ENCODE measurements at regions not wholly inside any gene's neighbourhood (a gene's known extent, or its start where the extent isn't known, plus 50 kb on each side); places are given as distances from the start of the nearest gene placed in this dataset.
"Not testable (repeated sequence)": the region's sequence is repeated elsewhere in the genome, so short reads cannot be mapped to it uniquely, and the experiment has no call there.

GRCh38 chr5:163915481-163915961 lies 410.1 kb downstream of the MAT2B start:
- peak overlapping the region in 8 of 21 experiments; percentile 9 to 90 (median 50) for H3K27ac ChIP-seq
- H3K4me3 ChIP-seq, result no peak overlapping the region

GRCh38 chr5:163916376-163916775 lies 411.0 kb downstream of the MAT2B start:
- Histone ChIP-seq H3K27ac (peak overlapping the region in 9 of 21 experiments; percentile 28 to 90 (median 54)), H3K4me3 (no peak overlapping the region)

- peak overlapping the region in 6 of 21 experiments; percentile 28 to 90 (median 50) for H3K27ac ChIP-seq
These were observed 411.4 kb downstream of the MAT2B start for GRCh38 chr5:163916861-163917260.

GRCh38 chr5:163917747-163918146 lies 412.3 kb downstream of the MAT2B start:
- Histone ChIP-seq H3K4me3 (no peak overlapping the region), H3K27ac (no peak overlapping the region)

More at GRCh38 chr5:163916861-163917260, 411.4 kb downstream of the MAT2B start:
- H3K4me3 ChIP-seq, result no peak overlapping the region

DNA sequence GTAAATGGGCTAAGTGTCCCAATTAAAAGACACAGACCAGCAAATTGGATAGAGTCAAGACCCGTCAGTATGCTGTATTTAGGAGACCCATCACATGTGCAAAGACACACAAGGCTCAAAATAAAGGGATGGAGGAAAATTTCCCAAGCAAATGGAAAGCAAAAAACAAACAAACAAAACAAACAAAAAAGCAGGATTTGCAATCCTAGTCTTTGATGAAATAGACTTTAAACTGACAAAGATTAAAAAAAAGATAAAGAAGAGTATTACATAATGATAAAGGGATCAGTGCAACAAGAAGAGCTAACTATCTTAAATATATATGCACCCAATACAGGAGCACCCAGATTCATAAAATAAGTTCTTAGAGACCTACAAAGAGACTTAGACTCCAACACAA lies 429.6 kb downstream of the MAT2B start:
- H3K27ac ChIP-seq, H3K4me3 ChIP-seq: not testable (repeated sequence)

DNA sequence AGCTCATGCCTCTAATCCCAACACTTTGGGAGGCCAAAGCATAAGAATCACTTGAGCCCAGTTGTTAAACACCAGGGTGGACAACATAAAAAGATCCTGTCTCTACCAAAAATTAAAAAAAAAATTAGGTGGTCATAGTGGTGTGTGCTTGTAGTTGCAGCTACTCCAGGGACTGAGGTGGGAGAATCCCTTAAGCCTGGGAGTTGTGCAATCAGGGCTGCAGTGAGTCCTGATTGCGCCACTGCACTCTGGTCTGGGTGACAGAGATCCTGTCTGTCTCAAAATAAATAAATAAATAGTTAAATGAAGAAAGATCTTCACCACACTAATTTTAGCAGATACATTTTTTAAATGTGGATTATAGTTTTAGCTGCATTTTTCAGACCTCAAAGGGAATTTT lies 433.2 kb downstream of the MAT2B start:
- no peak overlapping the region for H3K27ac ChIP-seq
- H3K4me3 ChIP-seq, result no peak overlapping the region

GRCh38 chr5:163941079-163941478 lies 435.7 kb downstream of the MAT2B start:
- Histone ChIP-seq H3K4me3 (no peak overlapping the region), H3K27ac (no peak overlapping the region)

DNA sequence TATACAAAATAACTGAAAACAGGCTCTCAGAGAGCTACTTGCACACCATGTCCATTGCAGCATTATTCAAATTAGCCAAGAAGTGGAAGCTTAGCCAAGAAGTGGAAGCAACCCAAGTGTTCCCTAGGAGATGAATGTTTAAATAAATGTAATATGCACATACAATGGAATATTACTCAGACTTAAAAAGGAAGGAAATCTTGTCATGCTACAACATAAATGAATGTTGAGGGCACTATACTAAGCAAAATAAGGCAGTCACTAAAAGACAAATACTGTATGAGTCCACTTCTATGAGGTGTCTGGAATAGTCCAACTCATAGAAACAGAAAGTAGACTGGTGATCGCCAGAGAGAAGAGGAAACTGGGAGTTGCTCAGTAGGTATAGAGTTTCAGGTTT lies 438.1 kb downstream of the MAT2B start:
- Histone ChIP-seq H3K4me3 (no peak overlapping the region), H3K27ac (no peak overlapping the region)

- Histone ChIP-seq H3K27ac (no peak overlapping the region), H3K4me3 (no peak overlapping the region)
These were observed 439.3 kb downstream of the MAT2B start for GRCh38 chr5:163944738-163945137.

GRCh38 chr5:163947848-163948666 lies 442.6 kb downstream of the MAT2B start:
- H3K27ac ChIP-seq, result no peak overlapping the region
- H3K4me3 ChIP-seq, result no peak overlapping the region

DNA sequence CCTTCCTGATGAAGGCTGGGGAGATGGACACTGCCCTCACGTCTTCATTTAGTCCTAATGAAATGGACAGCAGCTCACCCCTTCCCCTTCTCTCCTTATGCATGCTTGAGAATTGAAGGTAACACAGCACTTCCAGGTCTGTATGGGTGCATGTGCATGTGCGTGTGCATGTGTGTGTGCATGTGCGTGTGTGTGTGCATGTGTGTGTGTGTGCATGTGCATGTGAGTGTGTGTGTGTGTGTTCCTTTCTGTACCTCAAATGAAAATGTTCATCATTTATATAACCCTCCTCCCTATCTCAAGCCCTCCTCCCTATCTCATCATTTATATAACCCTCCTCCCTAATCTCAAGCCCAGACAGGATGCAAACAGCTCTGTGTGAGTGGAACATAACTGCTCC lies 444.8 kb downstream of the MAT2B start:
- H3K27ac ChIP-seq, result no peak overlapping the region
- no peak overlapping the region for H3K4me3 ChIP-seq

DNA sequence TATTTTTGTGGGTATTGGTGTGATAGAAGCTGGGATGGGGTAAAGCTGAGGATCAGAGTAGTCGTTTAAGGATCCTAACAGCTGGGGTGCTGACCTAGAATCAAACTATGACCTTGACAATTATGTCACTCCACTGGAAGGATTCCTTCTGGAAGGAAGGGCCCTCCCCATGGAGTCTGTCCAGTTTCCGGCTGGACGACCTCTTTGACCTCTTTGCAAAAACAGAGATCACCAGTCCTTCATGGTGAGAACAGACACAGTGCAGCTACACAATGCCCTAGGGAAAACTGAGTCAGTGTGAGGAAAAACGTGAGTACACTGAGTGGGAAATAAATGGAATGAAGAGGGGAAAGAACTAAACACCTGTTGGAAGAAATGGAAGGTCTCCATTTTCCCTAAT lies 445.6 kb downstream of the MAT2B start:
- Histone ChIP-seq H3K4me3 (no peak overlapping the region), H3K27ac (no peak overlapping the region)

GRCh38 chr5:163953901-163954300 lies 448.5 kb downstream of the MAT2B start:
- H3K4me3 ChIP-seq, result no peak overlapping the region
- no peak overlapping the region for H3K27ac ChIP-seq

GRCh38 chr5:163961230-163961629 lies 455.8 kb downstream of the MAT2B start:
- not testable (repeated sequence) for H3K4me3 ChIP-seq, H3K27ac ChIP-seq

DNA sequence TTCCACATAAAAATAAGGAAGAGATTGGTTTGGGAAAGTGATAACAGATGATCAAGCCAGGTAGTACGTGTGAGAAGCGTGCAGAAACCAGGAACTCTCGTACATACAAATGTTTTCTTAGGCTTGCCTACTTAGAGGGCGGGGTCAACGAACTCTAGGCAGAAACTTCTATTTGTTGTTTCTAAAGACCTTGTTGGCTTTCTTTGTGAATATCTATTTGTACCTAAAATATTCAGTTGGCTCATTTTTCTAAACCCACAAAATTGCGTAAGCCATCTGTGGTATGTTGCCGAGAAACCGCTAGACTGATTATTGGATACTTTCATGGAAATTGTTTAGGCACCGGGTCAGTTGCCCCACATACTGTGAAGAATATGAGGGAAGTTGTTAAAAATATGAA lies 458.5 kb downstream of the MAT2B start:
- H3K4me3 ChIP-seq, result no peak overlapping the region
- H3K27ac ChIP-seq, result no peak overlapping the region

DNA sequence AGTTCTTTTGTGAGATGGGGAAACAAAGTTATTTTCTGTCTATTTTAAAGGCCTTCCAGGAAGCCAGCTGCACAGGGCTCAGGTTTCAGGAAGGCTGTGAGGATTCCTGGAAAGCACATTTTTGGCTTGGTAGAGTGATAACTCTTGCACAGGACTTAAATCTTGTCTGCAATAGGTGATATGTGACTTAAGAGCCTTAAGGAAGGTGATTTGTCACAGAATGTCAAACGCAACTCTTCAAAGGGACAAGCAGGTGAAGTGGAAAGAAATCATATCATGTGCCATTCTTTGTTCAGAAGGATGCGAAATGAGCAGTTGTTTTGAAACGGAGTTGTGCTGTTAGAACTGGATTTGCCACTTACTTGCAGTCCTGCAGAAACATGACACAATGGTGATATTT lies 459.3 kb downstream of the MAT2B start:
- Histone ChIP-seq H3K27ac (no peak overlapping the region), H3K4me3 (no peak overlapping the region)

DNA sequence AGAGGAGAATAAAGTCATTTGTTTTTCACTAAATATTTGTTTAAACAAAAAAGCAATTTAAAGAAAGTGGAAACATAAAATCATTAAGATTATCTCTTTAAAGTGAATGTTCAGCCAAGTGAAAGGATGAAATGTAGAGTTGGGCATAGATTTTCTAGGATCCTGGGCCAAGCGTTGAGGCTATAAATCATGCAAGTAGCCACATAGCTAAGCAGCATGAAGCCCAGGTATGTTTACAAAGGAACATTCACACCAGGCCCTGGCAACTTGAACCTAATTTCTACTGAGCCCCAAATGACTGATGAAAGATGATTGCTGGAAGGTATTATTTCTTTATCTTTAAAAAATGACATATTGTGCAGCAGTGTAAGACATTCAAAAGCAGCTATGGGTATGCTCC lies 461.8 kb downstream of the MAT2B start:
- H3K27ac ChIP-seq, result no peak overlapping the region
- no peak overlapping the region for H3K4me3 ChIP-seq

DNA sequence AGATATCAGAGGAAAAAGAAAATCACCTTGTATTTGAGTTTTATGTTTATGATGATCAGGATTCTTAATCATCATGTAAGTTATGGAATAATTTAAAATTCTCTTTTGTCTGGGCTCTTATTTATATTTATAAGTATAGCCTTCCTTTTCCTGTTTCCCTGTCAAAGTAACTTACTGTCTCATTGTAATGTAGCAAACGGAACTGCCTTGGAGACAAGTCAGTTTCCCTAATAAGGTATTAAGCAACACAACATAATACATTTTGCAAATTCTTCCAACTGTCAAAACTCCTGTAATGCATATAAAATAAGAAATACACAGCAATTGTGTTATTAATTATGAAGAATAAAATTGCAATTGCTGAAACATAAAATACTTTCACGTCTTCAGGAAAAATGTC lies 463.2 kb downstream of the MAT2B start:
- H3K27ac ChIP-seq, result no peak overlapping the region
- H3K4me3 ChIP-seq, result no peak overlapping the region

DNA sequence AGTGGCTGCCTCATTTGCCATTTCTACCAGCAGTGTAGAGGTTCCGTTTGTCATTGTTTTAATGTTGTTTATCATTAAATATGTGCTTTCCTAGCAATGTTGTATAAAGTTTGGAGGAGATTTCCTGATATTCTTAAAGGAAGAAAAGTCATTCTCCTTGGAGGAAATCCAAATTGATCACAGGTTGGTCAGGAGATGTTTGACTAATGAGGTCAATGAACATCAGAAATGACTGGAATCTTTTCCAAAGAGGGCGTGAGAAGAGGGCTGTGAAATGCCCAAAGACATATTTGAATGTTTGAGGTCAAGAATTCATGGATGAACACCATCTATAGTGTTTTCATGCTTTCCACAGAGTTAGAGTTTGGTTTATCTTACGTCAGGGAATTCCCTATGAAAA lies 471.3 kb downstream of the MAT2B start:
- no peak overlapping the region for H3K27ac ChIP-seq
- no peak overlapping the region for H3K4me3 ChIP-seq

DNA sequence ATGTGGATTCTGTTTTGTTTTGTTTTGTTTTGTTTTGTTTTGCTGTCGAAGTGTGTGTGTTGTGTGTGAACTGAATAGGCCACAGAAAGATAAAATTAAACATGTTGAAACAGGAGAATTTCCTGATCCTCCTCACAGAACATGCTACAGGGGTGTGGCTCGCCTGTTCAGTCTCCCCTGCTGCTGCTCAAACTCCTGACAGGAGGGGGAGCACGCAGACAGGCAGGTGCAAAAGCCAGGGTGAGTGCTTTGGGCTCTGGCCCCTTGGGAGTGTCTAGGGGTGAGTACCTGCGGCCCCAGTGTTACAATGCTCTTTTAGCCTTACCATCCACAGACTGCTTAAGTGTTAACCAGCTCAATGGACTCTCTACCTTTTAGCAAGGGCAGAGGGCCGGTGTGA lies 473.5 kb downstream of the MAT2B start:
- no peak overlapping the region for H3K27ac ChIP-seq

GRCh38 chr5:163988566-163988965 lies 483.1 kb downstream of the MAT2B start:
- H3K27ac ChIP-seq, result no peak overlapping the region
- H3K4me3 ChIP-seq, result no peak overlapping the region

More for the DNA sequence above, 473.5 kb downstream of the MAT2B start:
- H3K4me3 ChIP-seq, result no peak overlapping the region

DNA sequence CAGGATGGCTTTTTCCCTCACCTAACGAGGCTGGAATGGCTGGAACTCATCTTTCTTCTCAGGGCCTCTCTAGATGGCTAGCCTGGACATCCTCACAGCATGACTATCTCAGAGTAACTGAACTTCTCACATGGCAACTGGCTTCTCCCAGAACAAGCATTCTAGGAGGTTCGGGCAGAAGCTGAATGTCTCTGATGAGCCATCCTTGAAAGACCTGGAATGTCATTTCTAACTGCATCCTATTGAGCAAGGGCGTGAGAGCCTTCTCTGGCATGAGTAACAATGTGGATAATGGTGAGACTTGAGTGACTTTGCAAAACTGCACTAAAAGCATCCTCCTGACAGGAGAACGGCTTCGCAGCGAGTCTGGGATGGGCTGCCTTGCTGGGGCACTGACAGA lies 487.7 kb downstream of the MAT2B start:
- Histone ChIP-seq H3K27ac (no peak overlapping the region), H3K4me3 (no peak overlapping the region)
